GM21526 (cell line): ENCODE measurements at regions not wholly inside any gene's neighbourhood (a gene's known extent, or its start where the extent isn't known, plus 50 kb on each side); places are given as distances from the start of the nearest gene placed in this dataset.
A peak's percentile ranks its signal among the peaks of the same experiment; 100 is the strongest.

Experiments used
- ATAC-seq: cut with Tn5 transposase; IDR thresholded peaks from one replicate; pipeline ENCODE4 v1.9.1; 2021; ENCODE audit warnings: moderate library complexity; ENCODE audit not compliant: unreplicated experiment, low FRiP score

DNA sequence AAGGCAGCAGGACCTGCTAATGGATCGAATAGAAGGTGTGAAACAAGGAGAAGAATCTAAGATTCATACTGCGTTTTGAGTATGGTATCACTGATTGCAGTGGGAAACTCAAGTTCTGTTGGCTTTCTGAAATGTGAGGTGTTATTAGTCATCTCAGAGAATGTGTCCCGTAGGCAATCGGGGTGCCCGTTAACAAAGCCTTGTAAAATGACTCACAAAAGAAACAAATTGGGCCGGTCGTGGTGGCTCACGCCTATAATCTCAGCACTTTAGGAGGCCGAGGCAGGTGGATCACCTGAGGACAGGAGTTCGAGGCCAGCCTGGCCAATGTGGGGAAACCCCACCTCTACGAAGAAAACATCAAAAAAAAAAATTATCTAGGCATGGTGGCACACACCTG is 118.2 kb upstream of the C7orf33 start:
- no peak for ATAC-seq

DNA sequence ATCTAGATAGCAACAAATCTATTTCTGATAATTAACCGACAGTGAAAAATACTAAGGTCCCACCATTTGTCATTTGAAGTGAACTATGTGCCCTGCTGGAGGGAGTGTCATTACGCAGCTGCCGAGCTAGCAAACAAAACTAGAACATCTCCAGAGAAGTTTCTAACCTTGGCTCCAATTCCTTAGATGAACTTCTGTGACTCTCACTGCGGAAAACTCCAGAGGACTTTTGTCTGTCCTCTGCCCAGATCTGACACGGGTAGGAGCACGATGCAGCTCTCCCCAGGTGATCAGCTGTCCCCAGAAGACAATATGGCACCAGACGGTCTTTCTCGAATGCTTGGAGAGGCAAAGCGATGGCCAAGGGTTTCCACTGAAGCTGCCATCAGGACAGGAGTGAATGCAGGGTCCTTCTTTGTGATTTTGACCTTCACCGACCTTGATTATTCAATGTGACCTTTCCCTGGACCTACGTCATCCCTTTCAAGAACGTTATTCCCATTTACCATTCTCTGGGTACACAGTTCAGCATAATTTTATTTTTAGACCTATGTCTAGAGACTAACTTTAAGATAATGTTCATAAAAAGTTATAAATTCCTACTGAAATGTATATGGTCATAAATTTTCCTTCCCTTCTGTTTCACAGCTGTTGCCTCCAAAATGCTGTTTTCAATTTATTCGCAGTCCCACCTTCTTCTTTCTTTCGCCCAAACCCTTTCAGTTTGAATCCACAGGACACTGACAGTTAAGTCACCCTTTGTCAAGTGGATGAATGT is 116.7 kb upstream of the C7orf33 start:
- no peak for ATAC-seq

DNA sequence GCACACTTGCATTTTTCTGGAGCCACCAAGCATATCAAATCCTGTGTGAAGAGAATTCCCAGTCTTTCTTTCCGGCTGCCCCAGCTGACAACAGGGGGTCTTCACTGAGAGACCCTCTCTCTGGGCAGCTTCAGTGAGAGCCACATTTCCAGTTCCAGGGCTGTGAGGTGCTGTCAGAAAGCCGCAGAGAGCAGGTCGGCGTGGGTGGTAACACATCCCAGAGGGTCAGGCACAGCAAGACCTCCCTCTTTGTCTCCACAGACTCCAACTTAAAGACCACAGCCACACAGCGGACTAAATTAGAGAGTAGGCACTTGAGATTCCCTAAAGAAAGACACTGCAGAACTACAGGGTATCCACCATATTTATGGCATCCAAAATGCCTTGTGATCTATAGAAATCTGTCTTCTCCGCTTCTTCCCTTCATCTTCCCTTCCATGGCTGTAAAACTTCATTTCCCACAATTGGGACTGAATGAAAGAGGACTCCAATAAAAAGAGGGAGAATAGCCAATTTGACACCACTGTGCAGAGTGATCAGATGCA is 116.0 kb upstream of the C7orf33 start:
- ATAC-seq: no peak

DNA sequence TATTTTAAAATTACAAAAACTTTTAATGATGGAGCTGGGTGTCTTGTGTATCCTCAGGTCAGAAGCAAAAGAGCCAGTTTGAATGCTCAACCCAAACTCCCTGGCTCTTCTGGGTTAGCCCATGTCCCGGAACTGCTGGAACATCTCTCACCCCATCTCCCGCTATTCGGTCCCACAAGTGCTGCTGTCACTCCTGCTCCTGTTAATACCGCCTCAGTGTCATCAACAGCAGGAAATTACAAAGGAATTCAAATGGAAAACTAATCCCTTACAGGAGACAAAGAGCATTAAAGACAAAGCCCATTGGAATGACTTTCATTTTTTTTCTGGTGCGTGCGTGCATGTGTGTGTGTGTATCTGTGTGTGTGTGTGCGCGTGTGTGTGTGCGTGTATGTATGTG is 112.0 kb upstream of the C7orf33 start:
- ATAC-seq: no peak

GRCh38 chr7:148480479-148481146 is 110.0 kb upstream of the C7orf33 start:
- ATAC-seq: no peak

- ATAC-seq: no peak
Observed at GRCh38 chr7:148481147-148481526, 109.4 kb upstream of the C7orf33 start.

DNA sequence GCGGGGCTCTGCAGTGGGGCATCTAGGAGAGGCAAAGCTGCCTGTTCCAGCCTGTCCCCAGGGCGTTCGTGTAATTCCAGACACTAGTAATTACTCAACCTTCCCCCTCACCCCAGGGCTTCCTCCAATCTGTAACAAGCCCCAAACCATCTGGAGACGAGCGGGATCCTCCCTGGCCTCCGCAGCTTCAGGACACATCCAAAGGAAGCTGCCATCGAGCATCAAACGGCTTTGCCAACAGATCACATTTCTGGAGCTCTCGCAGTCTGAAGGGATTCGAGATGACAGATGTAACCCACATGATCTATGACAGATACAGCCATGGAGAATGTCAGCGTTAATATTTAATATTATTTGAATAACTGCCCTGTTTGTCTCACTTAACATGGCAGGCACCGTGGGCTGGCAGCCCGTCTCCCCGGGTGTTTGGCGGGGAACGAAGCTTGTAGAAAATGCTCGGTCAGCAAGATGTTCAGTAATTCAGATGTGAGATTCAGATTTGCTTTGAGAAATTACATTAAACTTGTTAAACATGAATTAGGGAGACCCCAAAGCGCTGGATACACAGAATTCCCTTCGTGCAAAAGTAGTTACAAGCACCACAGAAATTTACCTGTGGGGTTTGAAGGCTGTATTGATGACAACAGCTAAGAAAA is 108.5 kb upstream of the C7orf33 start:
- no peak for ATAC-seq

DNA sequence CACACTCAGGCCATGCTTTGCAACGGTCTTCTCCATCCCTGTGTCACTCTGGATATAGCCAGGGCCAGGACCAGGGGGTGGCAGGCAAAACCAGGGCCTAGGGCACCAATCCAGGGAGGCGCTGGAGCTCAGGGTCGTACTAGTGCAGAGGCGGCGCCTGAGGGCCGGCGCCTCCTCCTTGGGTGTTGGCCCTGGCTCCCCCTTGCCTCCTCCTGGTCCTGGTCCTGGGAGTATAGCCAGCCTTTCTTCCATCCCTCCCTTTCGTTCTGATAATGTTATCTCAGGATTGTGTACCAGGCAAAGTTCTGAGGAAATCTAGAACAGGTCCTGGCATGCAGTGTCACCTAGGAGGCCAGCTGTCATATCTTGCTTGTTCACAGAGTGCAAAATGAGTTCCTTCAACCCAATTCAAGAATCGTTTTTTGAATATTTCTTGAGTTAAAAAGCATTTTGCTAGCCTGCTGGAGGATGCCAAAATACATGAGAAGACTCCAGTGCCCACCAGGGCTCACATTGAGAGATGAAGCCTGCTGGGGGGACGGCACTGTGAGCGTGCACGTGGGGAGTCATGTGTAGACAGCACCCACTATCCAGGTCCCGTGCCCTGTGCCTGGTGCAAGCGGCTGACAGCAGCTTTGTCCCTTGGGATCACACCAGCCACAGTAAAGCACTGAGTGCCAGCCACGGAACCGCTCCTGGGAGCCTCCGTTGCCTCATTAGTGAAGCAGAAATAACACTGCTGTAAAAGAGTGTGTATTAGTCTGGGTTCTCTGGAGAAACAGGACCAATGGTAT is 106.9 kb upstream of the C7orf33 start:
- no peak for ATAC-seq

DNA sequence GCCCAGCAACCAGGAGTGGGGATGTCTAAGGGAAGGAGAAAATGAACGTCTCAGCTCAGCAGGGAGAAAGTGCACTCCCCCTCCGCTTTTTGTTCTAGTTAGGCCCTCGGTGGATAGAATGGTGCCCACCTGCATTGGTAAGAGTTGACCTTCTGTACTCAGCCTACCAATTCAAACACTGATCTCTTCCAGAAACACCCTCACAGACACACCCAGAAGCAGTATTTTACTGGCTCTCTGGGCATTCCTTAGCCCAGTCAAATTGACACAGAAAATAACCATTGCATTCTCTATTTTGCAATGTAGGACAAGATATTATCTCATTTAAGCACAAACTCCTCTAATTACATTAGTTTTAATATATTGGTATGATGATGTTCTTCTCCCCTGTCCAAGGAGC is 106.1 kb upstream of the C7orf33 start:
- no peak for ATAC-seq

DNA sequence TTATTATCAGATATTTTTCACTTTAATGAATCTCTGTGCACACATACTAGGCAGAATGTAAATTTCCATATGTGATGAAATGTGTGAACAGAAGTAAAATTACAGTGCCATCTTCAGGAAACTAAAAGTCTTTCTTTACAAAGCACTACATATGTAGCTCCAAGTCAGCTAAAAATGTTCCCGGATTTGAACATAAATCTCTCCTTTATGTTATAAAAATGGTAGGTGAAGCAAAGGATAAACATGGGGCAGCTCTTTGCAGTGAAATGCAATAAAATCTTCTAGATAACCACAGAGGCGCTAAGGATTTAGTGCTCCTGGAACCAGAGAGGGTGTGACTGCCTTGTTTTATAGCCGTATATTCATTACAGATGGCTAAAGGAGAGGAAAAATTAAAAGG is 104.9 kb upstream of the C7orf33 start:
- no peak for ATAC-seq

DNA sequence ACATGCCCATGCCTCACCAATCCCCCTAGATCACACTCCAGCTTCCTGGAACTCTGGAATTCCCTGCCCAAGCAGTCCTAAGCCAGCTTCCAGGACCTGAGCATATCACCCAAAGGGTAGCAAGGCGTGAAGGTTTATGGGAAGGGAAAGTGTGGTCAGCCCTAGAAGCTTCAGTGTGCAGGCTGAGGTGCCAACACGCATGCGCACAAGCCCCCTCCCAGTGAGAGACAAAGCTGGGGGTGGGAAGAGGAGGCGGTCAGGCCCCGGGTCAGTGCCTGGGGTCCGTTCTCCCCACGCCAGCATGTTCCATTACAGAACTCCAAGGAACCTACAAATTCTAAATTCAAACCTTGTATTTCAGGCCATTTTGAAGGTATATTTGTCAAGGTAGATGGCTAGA is 103.6 kb upstream of the C7orf33 start:
- no peak for ATAC-seq

- no peak for ATAC-seq
Observed at GRCh38 chr7:148487912-148488311, 102.7 kb upstream of the C7orf33 start.

DNA sequence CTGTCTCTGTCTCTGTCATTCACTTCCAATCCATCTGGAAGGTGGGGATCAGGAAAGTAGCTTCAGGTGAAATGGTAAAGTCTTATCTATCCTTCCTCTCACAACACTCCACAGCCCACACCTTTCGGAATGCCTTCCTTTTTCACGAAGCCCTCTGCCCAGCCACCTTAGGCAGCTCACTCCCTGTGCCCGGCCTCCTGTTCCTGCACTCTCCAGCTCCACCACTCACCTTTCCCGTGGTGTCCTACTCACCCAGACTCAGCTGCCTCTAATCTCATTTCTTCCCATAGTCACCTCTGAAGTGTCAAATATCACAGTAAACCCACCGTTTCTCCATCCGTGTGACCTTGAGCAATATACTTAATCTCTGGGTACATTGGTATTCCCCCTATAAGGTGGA is 100.9 kb upstream of the C7orf33 start:
- ATAC-seq: no peak

GRCh38 chr7:148492157-148492860 is 98.3 kb upstream of the C7orf33 start:
- no peak for ATAC-seq

DNA sequence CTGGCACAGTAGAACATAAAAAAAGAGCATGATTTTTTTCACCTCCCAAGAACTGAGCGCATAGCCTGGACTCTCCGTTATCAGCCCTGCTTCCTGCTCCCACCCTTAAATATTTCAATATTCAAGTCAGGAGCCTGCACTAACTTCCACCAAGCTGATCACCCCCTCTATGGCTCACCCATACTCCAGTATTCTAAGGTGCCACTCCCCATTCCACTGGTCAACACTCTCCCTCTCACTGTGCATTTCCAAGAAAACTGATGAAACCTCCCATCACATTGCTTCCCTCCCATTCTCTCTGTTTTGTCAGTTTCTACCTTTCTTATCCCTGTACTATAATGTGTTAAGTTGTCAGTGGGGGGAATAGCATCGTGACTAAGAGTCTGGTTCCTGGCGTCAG is 95.0 kb upstream of the C7orf33 start:
- no peak for ATAC-seq

DNA sequence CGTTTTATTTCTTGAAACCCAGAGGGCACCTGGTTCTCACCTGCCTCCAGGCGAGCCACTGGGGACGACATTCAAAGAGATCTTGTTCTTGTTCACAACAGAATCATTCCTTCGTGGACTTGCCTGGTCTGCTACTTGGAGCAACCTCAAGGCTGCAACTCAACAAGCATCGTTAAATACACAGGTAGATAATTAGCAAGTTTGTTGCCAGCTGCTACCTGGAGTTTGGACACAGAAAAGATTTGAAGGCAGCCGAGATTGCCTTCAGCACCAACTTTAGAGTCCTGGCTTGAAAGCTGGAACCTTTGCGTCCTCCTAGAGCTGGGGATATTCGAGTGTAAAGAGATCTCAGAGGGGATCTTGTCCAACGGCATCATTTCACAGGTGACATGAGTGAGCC is 89.6 kb upstream of the C7orf33 start:
- ATAC-seq: no peak

DNA sequence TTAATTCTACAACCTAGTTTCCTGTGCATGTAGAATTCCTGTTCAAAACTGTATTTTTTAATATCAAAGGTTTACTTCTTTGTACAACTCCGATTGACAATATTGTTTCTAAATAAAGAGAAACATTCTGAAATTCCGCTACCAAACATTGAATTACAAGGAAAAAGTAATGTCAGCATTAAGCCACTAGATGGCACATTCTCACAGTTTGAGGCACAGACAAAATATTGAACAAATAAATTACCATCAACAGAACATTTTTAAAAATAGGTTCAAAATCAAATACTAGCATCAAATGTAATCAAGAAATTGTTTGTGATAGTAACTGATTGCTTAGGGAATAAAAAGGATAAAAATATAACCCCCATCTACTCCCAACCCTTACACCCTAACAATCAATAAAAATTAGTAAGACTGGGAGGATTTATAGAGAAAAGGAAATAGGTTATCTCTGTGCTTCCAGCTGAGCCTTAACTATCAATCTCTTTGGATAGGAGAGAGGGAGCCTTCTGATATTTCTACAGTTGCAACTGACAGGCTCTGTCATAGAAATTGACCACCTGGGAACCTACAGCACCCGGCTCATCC is 86.6 kb upstream of the C7orf33 start:
- no peak for ATAC-seq

DNA sequence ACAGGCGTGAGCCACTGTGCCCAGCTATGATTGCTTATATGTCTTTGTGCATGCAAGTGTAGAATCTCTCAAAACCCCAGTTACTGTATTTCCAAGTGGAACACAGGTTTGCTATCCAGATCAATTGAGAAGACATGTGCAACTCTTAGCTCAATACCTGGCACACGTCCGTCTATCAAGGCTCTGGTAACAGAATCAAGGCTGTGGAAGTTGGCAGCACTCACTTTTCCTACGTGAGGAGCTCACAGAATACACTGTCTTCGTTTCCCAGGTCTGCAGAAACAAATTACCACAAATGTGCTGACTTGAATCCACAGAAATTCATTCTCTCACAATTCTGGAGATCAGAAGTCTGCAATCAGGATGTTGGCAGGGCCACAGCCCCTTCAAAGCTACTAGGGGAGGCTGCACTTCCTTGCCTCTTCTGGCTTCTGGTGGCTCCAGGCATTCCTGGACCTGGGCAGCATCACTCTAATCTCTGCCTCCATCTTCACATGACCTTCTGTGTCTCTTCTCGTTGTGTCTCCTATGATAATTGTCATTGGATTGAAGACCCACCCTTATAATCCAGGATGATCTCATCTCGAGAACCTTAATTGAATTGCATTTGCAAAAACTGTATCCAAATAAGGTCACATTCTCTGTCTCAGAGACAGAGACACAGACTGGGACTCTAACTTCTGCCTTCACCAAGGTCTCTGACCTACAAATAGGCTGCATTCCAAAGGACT is 84.8 kb upstream of the C7orf33 start:
- ATAC-seq: no peak

DNA sequence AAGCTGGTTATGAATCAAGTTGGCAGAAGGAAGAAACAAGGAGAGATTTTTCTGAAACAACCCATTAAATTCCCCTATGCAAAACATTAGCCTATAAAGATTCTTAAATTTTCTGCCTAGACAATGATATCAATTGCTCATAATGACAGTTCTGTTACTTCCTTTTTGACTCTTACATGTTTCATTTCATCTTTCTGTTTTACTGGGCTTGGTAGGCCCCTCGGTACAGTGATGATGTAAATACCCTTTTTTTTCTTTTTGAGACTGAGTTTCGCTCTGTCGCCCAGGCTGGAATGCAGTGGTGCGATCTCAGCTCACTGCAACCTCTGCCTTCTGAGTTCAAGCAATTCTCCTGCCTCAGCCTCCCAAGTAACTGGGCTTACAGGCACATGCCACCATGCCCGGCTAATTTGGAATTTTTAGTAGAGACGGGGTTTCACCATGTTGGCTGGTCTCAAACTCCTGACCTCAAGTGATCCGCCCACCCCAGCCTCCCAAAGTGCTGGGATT is 83.4 kb upstream of the C7orf33 start:
- ATAC-seq: peak; percentile 96
